Liver (tissue), 7 donors: ENCODE measurements at regions not wholly inside any gene's neighbourhood (a gene's known extent, or its start where the extent isn't known, plus 50 kb on each side); places are given as distances from the start of the nearest gene placed in this dataset.

Experiments
- DNase-seq: peaks from one replicate; pipeline ENCODE4 v3.0.0-alpha.2; 2017; ENCODE audit warnings: low spot score
- H3K27ac ChIP-seq, 2 donors: one replicate each; pipeline ENCODE4 v1.7.0; 2013; ENCODE audit warnings: inconsistent platforms in 2 of 2, low read length in 2 of 2, control low read depth in 1 of 2, low read depth in 1 of 2, mild to moderate bottlenecking in 1 of 2
- H3K27me3 ChIP-seq, 4 donors: one replicate each; pipeline versions ENCODE4 v1.6.1 to v1.7.0; 2013; ENCODE audit warnings: low read length in 3 of 4, inconsistent platforms in 1 of 4, mild to moderate bottlenecking in 1 of 4, moderate library complexity in 1 of 4; ENCODE audit not compliant: control insufficient read depth in 4 of 4, insufficient read depth in 4 of 4
- H3K36me3 ChIP-seq, 4 donors: one replicate each; pipeline versions ENCODE4 v1.6.1 to v1.7.0; 2013; ENCODE audit warnings: low read length in 3 of 4, mild to moderate bottlenecking in 3 of 4, low read depth in 1 of 4, moderate library complexity in 1 of 4; ENCODE audit not compliant: control insufficient read depth in 4 of 4, insufficient read depth in 3 of 4
- H3K4me1 ChIP-seq, 4 donors: one replicate each; pipeline versions ENCODE4 v1.6.1 to v1.7.0; 2013; ENCODE audit warnings: low read length in 3 of 4, mild to moderate bottlenecking in 3 of 4, moderate library complexity in 1 of 4; ENCODE audit not compliant: control insufficient read depth in 4 of 4, insufficient read depth in 4 of 4
- H3K4me3 ChIP-seq, 3 donors: one replicate each; pipeline versions ENCODE4 v1.6.1 to v1.7.0; 2013; ENCODE audit warnings: low read length in 3 of 3, control low read depth in 1 of 3, low read depth in 1 of 3, mild to moderate bottlenecking in 1 of 3
- H3K9ac ChIP-seq, 2 donors: one replicate each; pipeline ENCODE4 v1.7.0; 2013; ENCODE audit warnings: low read length in 2 of 2, mild to moderate bottlenecking in 2 of 2, moderate library complexity in 2 of 2, control low read depth in 1 of 2, low read depth in 1 of 2
- H3K9me3 ChIP-seq, 4 donors: one replicate each; pipeline versions ENCODE4 v1.6.1 to v1.7.0; 2013; ENCODE audit warnings: low read length in 3 of 4; ENCODE audit not compliant: control insufficient read depth in 4 of 4
- FOXA1 ChIP-seq: IDR thresholded peaks from 2 replicates; pipeline ENCODE4 v1.6.1; 2016; ENCODE audit warnings: antibody characterized with exemption
- FOXA2 ChIP-seq: IDR thresholded peaks from 2 replicates; pipeline ENCODE4 v1.6.1; 2016; ENCODE audit warnings: antibody characterized with exemption
- GABPA ChIP-seq, 2 donors: IDR thresholded peaks in 1 of 2; conservative IDR thresholded peaks in 1 of 2; 2 replicates each; pipeline ENCODE4 v1.6.1; 2016; ENCODE audit warnings: antibody characterized with exemption in 2 of 2, mild to moderate bottlenecking in 1 of 2, moderate library complexity in 1 of 2
- HNF4A ChIP-seq, 2 donors: conservative IDR thresholded peaks; 2 replicates each; pipeline ENCODE4 v1.6.1; 2016; ENCODE audit warnings: antibody characterized with exemption in 2 of 2, mild to moderate bottlenecking in 2 of 2
- HNF4G ChIP-seq: IDR thresholded peaks from 2 replicates; pipeline ENCODE4 v1.6.1; 2016; ENCODE audit warnings: antibody characterized with exemption
- JUND ChIP-seq, 2 donors: IDR thresholded peaks; 2 replicates each; pipeline ENCODE4 v1.6.1; 2016; ENCODE audit warnings: antibody characterized with exemption in 2 of 2
- NR2F2 ChIP-seq: IDR thresholded peaks from 2 replicates; pipeline ENCODE4 v1.6.1; 2016; ENCODE audit warnings: antibody characterized with exemption
- RAD21 ChIP-seq, 2 donors: IDR thresholded peaks; 2 replicates each; pipeline ENCODE4 v1.6.1; 2016; ENCODE audit warnings: antibody characterized with exemption in 2 of 2, mild to moderate bottlenecking in 2 of 2
- REST ChIP-seq: IDR thresholded peaks from 2 replicates; pipeline ENCODE4 v1.6.1; 2016; ENCODE audit warnings: antibody characterized with exemption, mild to moderate bottlenecking
- RXRA ChIP-seq, 2 donors: IDR thresholded peaks; 2 replicates each; pipeline ENCODE4 v1.6.1; 2017 to 2018; ENCODE audit warnings: antibody characterized with exemption in 2 of 2, mild to moderate bottlenecking in 1 of 2
- TAF1 ChIP-seq: conservative IDR thresholded peaks from 2 replicates; pipeline ENCODE4 v1.6.1; 2016; ENCODE audit warnings: antibody characterized with exemption, mild to moderate bottlenecking
- YY1 ChIP-seq: IDR thresholded peaks from 2 replicates; pipeline ENCODE4 v1.6.1; 2016; ENCODE audit warnings: antibody characterized with exemption, mild to moderate bottlenecking
- ZBTB33 ChIP-seq: IDR thresholded peaks from 2 replicates; pipeline ENCODE4 v1.6.1; 2016; ENCODE audit warnings: antibody characterized with exemption
- WGBS: extraction: QIAGEN DNeasy Blood & Tissue Kit; methylation state at CpG from one replicate; pipeline ENCODE4 v1.1.7; 2013; 5-methylcytosine and 5-hydroxymethylcytosine counted together
- TF ChIP-seq, protein P1 (sequence below): IDR thresholded peaks from 2 replicates; pipeline ENCODE4 v1.6.1; 2016; ENCODE audit warnings: antibody characterized with exemption
- TF ChIP-seq, protein P2 (sequence below): IDR thresholded peaks from 2 replicates; pipeline ENCODE4 v1.6.1; 2016; ENCODE audit warnings: antibody characterized with exemption
- donor health status: healthy.
- donor health status: healthy.
- donor health status: healthy.
- donor health status: healthy.

DNA sequence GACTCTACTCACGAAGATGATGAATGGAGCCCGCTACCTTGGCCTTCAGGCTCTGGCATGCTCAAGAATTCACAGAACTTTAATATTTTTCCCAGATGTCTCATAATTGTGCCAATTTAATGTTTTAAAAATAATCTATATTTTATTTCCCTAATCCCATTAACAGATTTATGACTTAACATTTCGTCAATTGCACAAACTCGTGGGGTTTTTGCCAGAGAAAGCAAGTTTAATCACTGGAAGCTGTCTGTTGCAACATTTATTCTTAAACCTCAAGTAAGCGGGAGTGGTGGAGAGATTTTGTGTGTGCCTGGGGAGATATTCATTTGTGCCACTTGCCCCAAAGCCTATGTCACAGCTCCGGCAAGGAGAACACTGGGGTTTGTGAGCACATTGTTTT lies 117.9 kb downstream of the TEX36 start:
- no peaks in the 10 kb centered on the region for H3K9me3 ChIP-seq
- no peak for TF ChIP-seq FOXA2
- TF ChIP-seq RAD21 (IDR thresholded peaks at IDR 0.05) = no peak
- TF ChIP-seq TAF1 = no peak
- no peak for TF ChIP-seq GABPA (IDR thresholded peaks at IDR 0.05 in 1 of 2, conservative IDR thresholded peaks at IDR 0.05 in 1 of 2)
- TF ChIP-seq FOXA1 = no peak
- TF ChIP-seq, protein P1, sequence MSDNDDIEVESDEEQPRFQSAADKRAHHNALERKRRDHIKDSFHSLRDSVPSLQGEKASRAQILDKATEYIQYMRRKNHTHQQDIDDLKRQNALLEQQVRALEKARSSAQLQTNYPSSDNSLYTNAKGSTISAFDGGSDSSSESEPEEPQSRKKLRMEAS = no peak
- TF ChIP-seq, protein P2, sequence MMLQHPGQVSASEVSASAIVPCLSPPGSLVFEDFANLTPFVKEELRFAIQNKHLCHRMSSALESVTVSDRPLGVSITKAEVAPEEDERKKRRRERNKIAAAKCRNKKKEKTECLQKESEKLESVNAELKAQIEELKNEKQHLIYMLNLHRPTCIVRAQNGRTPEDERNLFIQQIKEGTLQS = no peak
- TF ChIP-seq JUND (IDR thresholded peaks at IDR 0.05) = no peak
- no peak for TF ChIP-seq YY1
- no peak for TF ChIP-seq HNF4G
- no peak overlapping the region for H3K9ac ChIP-seq
- DNase-seq = no peak
- no peaks in the 10 kb centered on the region for H3K4me1 ChIP-seq
- no peak overlapping the region for H3K4me3 ChIP-seq
- 74% methylated on average over 6 of the region's 6 CpGs for WGBS
- no peak overlapping the region for H3K27ac ChIP-seq
- peaks cover 0 to 3% (median 0%) of the 10 kb centered on the region in 4 donors for H3K27me3 ChIP-seq
- no peaks in the 10 kb centered on the region for H3K36me3 ChIP-seq

GRCh38 chr10:125564570-125564969 lies 118.4 kb downstream of the TEX36 start:
- no peak for DNase-seq
- WGBS = 62% methylated on average over 3 of the region's 3 CpGs
- Histone ChIP-seq H3K4me1 (no peaks in the 10 kb centered on the region), H3K27me3 (peaks cover 0 to 1% (median 0%) of the 10 kb centered on the region in 4 donors), H3K36me3 (no peaks in the 10 kb centered on the region), H3K9me3 (no peaks in the 10 kb centered on the region), H3K27ac (no peak overlapping the region), H3K4me3 (no peak overlapping the region), H3K9ac (no peak overlapping the region)
- TF ChIP-seq NR2F2 = no peak
- no peak for TF ChIP-seq HNF4A (conservative IDR thresholded peaks at IDR 0.05)
- TF ChIP-seq RXRA (IDR thresholded peaks at IDR 0.05) = no peak
- TF ChIP-seq, protein P1 = no peak
- no peak for TF ChIP-seq GABPA (IDR thresholded peaks at IDR 0.05 in 1 of 2, conservative IDR thresholded peaks at IDR 0.05 in 1 of 2)
- TF ChIP-seq JUND (IDR thresholded peaks at IDR 0.05) = no peak
- TF ChIP-seq, protein P2 = no peak
- no peak for TF ChIP-seq ZBTB33
- no peak for TF ChIP-seq REST
